CD4-positive, alpha-beta T cell (primary cell): ENCODE measurements at regions not wholly inside any gene's neighbourhood (a gene's known extent, or its start where the extent isn't known, plus 50 kb on each side); places are given as distances from the start of the nearest gene placed in this dataset.

Experiments
- ATAC-seq: fragments of 200-7000 bp; cut with Tn5 transposase; one replicate; pipeline ENCODE4 v1.10.0; 2022; ENCODE audit warnings: mild to moderate bottlenecking; ENCODE audit not compliant: poor library complexity
- CTCF ChIA-PET: fragments of 350-600 bp; sonication (Branson Sonifier 250); formaldehyde crosslinking; loops from one replicate; lab custom pipeline; 2021; ENCODE audit warnings: antibody characterized with exemption, inconsistent platforms; lab: Charles Lee
- POLR2A ChIA-PET: fragments of 350-600 bp; sonication (Branson Sonifier 250); formaldehyde crosslinking; loops from one replicate; lab custom pipeline; 2021; ENCODE audit warnings: antibody characterized with exemption, inconsistent platforms; lab: Charles Lee
- DNase-seq, 14 experiments: peaks; one replicate each; pipeline ENCODE4 v3.0.0-alpha.2; 2013 to 2020; ENCODE audit warnings: mixed read lengths in 2 of 14
- H3K27ac ChIP-seq, 2 donors: one replicate each; pipeline versions ENCODE4 v1.5.1 to v1.7.0; 2013; ENCODE audit warnings: low read length in 2 of 2, low read depth in 1 of 2, mild to moderate bottlenecking in 1 of 2
- H3K27me3 ChIP-seq, 2 experiments: 1 replicate in 1 of 2; 2 replicates in 1 of 2; pipeline versions ENCODE4 v1.6.1 to v1.7.0; 2013; ENCODE audit warnings: low read length in 2 of 2, control low read depth in 1 of 2, mild to moderate bottlenecking in 1 of 2, moderate library complexity in 1 of 2; ENCODE audit not compliant: insufficient read depth in 2 of 2, control insufficient read depth in 1 of 2
- H3K36me3 ChIP-seq: one replicate; pipeline ENCODE4 v1.6.1; 2013; ENCODE audit warnings: low read length, control low read depth; ENCODE audit not compliant: insufficient read depth
- H3K4me1 ChIP-seq: one replicate; pipeline ENCODE4 v1.6.1; 2013; ENCODE audit warnings: low read length, control low read depth; ENCODE audit not compliant: insufficient read depth
- H3K4me3 ChIP-seq: one replicate; pipeline ENCODE4 v1.5.1; 2013; ENCODE audit warnings: mild to moderate bottlenecking, low read length, moderate library complexity
- H3K9me3 ChIP-seq, 2 experiments: 1 replicate in 1 of 2; 2 replicates in 1 of 2; pipeline versions ENCODE4 v1.6.1 to v1.7.0; 2013; ENCODE audit warnings: low read length in 2 of 2, mild to moderate bottlenecking in 2 of 2, control low read depth in 1 of 2, moderate library complexity in 1 of 2; ENCODE audit not compliant: control insufficient read depth in 1 of 2, insufficient read depth in 1 of 2
- H3K27ac Mint-ChIP-seq: one replicate; pipeline ENCODE4 v1.8.0; 2020; ENCODE audit warnings: mixed read lengths
- H3K27me3 Mint-ChIP-seq: one replicate; pipeline ENCODE4 v1.8.0; 2021; ENCODE audit warnings: mixed read lengths
- H3K36me3 Mint-ChIP-seq: one replicate; pipeline ENCODE4 v1.8.0; 2021; ENCODE audit warnings: low read depth, mixed read lengths
- H3K4me1 Mint-ChIP-seq: one replicate; pipeline ENCODE4 v1.8.0; 2021; ENCODE audit warnings: low read depth, mixed read lengths
- H3K4me3 Mint-ChIP-seq: one replicate; pipeline ENCODE4 v1.8.0; 2020; ENCODE audit warnings: mild to moderate bottlenecking, mixed read lengths
- H3K9me3 Mint-ChIP-seq: one replicate; pipeline ENCODE4 v1.8.0; 2020; ENCODE audit warnings: mixed read lengths
- CTCF ChIP-seq: fragments of 200-600 bp; IDR thresholded peaks from one replicate; pipeline ENCODE4 v1.8.0; 2022; ENCODE audit warnings: antibody characterized with exemption, mild to moderate bottlenecking
- intact Hi-C, 2 experiments: fragments of 100-400 bp; cut with DNase I in 1 of 2; cut with micrococcal nuclease in 1 of 2; formaldehyde crosslinking; loops; one replicate each; pipeline versions ENCODE4 v1.15.1 to v1.9.0; 2023 to 2025; cut with DNase I, micrococcal nuclease

- Mint-ChIP-seq H3K27me3 (no peaks in the 10 kb centered on the region), H3K9me3 (no peaks in the 10 kb centered on the region), H3K4me3 (no peak overlapping the region), H3K36me3 (no peaks in the 10 kb centered on the region), H3K27ac (no peak overlapping the region), H3K4me1 (no peaks in the 10 kb centered on the region)
- DNase-seq (no peak), ATAC-seq (no peak)
- Histone ChIP-seq H3K4me1 (no peaks in the 10 kb centered on the region), H3K27me3 (no peaks in the 10 kb centered on the region), H3K9me3 (no peaks in the 10 kb centered on the region), H3K27ac (no peak overlapping the region), H3K4me3 (no peak overlapping the region), H3K36me3 (no peaks in the 10 kb centered on the region)
- CTCF ChIA-PET, result no interaction called here
- no peak for TF ChIP-seq CTCF
- intact Hi-C loops, result no loop called here
- POLR2A ChIA-PET, result no interaction called here
Measured at GRCh38 chr6:114467931-114468330, 125.1 kb upstream of the HS3ST5 start.

GRCh38 chr6:114465511-114465910, 122.7 kb upstream of the HS3ST5 start:
- no peak overlapping the region for H3K27ac ChIP-seq
- H3K36me3 Mint-ChIP-seq, result no peaks in the 10 kb centered on the region
- H3K36me3 ChIP-seq, result no peaks in the 10 kb centered on the region
- no peak for TF ChIP-seq CTCF
- DNase-seq, result no peak
- intact Hi-C loops, result no loop called here
- ChIA-PET POLR2A (no interaction called here), CTCF (no interaction called here)
- H3K27me3 ChIP-seq, result no peaks in the 10 kb centered on the region
- no peak overlapping the region for H3K4me3 ChIP-seq
- no peak overlapping the region for H3K4me3 Mint-ChIP-seq
- no peak overlapping the region for H3K27ac Mint-ChIP-seq
- H3K4me1 ChIP-seq, result no peaks in the 10 kb centered on the region
- H3K9me3 ChIP-seq, result no peaks in the 10 kb centered on the region
- no peaks in the 10 kb centered on the region for H3K27me3 Mint-ChIP-seq
- H3K4me1 Mint-ChIP-seq, result no peaks in the 10 kb centered on the region
- no peak for ATAC-seq
- H3K9me3 Mint-ChIP-seq, result no peaks in the 10 kb centered on the region

- H3K27ac Mint-ChIP-seq, result no peak overlapping the region
- no peaks in the 10 kb centered on the region for H3K36me3 Mint-ChIP-seq
- no peak for ATAC-seq
- H3K4me3 ChIP-seq, result no peak overlapping the region
- H3K4me1 Mint-ChIP-seq, result no peaks in the 10 kb centered on the region
- no peaks in the 10 kb centered on the region for H3K9me3 ChIP-seq
- no peaks in the 10 kb centered on the region for H3K36me3 ChIP-seq
- CTCF ChIA-PET, result no interaction called here
- H3K27me3 ChIP-seq, result no peaks in the 10 kb centered on the region
- no peaks in the 10 kb centered on the region for H3K4me1 ChIP-seq
- no peak overlapping the region for H3K4me3 Mint-ChIP-seq
- no peak for TF ChIP-seq CTCF
- peaks cover 3% of the 10 kb centered on the region for H3K9me3 Mint-ChIP-seq
- no peak overlapping the region for H3K27ac ChIP-seq
- intact Hi-C loops, result no loop called here
- DNase-seq, result no peak
- no peaks in the 10 kb centered on the region for H3K27me3 Mint-ChIP-seq
- POLR2A ChIA-PET, result no interaction called here
Measured at GRCh38 chr6:114453737-114454276, 111.0 kb upstream of the HS3ST5 start.
